SU-DHL-6 (cell line): ENCODE measurements at regions not wholly inside any gene's neighbourhood (a gene's known extent, or its start where the extent isn't known, plus 50 kb on each side); places are given as distances from the start of the nearest gene placed in this dataset.

Experiments
- H2AFZ ChIP-seq: fragments of 200-600 bp; sonication (generic); 2 replicates; pipeline ENCODE4 v1.6.1; 2014; ENCODE audit warnings: low read depth, mild to moderate bottlenecking, moderate library complexity, mixed read lengths, antibody characterized with exemption, low read length; ENCODE audit not compliant: severe bottlenecking
- H3F3A ChIP-seq: fragments of 200-600 bp; shearing (Covaris generic); 2 replicates; pipeline ENCODE4 v1.6.0; 2016; ENCODE audit warnings: antibody characterized with exemption, mild to moderate bottlenecking; ENCODE audit not compliant: insufficient read depth
- H3K27ac ChIP-seq: fragments of 200-600 bp; sonication (generic); 2 replicates; pipeline ENCODE4 v1.5.1; 2016; ENCODE audit warnings: low read depth, mild to moderate bottlenecking, low read length, moderate library complexity, mixed read lengths
- H3K27me3 ChIP-seq: fragments of 200-600 bp; sonication (generic), shearing (Covaris generic); 2 replicates; pipeline ENCODE4 v1.6.0; 2014; ENCODE audit warnings: mild to moderate bottlenecking, low read length
- H3K36me3 ChIP-seq: fragments of 200-600 bp; sonication (generic); 2 replicates; pipeline ENCODE4 v1.6.1; 2014; ENCODE audit warnings: mild to moderate bottlenecking, low read length, mixed read lengths
- H3K4me2 ChIP-seq: fragments of 300-600, 200-600 bp; shearing (Covaris generic), sonication (generic); 2 replicates; pipeline ENCODE4 v1.6.0; 2014; ENCODE audit warnings: low read length, low read depth, mild to moderate bottlenecking; ENCODE audit not compliant: poor library complexity, severe bottlenecking
- H3K4me3 ChIP-seq: fragments of 200-600 bp; sonication (generic); 2 replicates; pipeline ENCODE4 v1.5.1; 2014; ENCODE audit warnings: antibody characterized with exemption, low read length, mild to moderate bottlenecking, mixed read lengths; ENCODE audit not compliant: insufficient read depth, poor library complexity, severe bottlenecking
- H3K79me2 ChIP-seq: fragments of 200-600 bp; sonication (generic); 2 replicates; pipeline ENCODE4 v1.6.1; 2014; ENCODE audit warnings: mild to moderate bottlenecking, low read length, moderate library complexity; ENCODE audit not compliant: insufficient read depth
- H3K9ac ChIP-seq: fragments of 200-600 bp; sonication (generic); 2 replicates; pipeline ENCODE4 v1.7.0; 2014; ENCODE audit warnings: mild to moderate bottlenecking, low read length
- H3K9me2 ChIP-seq: fragments of 200-600 bp; sonication (generic); replicated peaks from 2 replicates; pipeline ENCODE4 v1.6.1; 2014; ENCODE audit warnings: low read length; ENCODE audit not compliant: insufficient read depth
- H3K9me3 ChIP-seq: fragments of 200-600 bp; sonication (generic); 2 replicates; pipeline ENCODE4 v1.6.1; 2014; ENCODE audit warnings: low read length, mixed read lengths; ENCODE audit not compliant: insufficient read depth
- H4K20me1 ChIP-seq: fragments of 200-600 bp; sonication (generic); 2 replicates; pipeline ENCODE4 v1.6.1; 2014; ENCODE audit warnings: low read depth, mild to moderate bottlenecking, antibody characterized with exemption, low read length, moderate library complexity, mixed read lengths
- EZH2phosphoT487 ChIP-seq: fragments of 200-600 bp; sonication (generic), shearing (Covaris generic); conservative IDR thresholded peaks from 2 replicates; pipeline ENCODE4 v1.6.1; 2018; ENCODE audit warnings: mild to moderate bottlenecking, antibody characterized with exemption, low read length, moderate library complexity, mixed read lengths
- TF ChIP-seq, protein P1 (sequence below): fragments of 200-600 bp; sonication (generic); IDR thresholded peaks from one replicate; pipeline ENCODE4 v1.5.1; 2017; ENCODE audit warnings: antibody characterized with exemption, mild to moderate bottlenecking, low read length, moderate library complexity; ENCODE audit not compliant: insufficient read depth, poor library complexity, severe bottlenecking

DNA sequence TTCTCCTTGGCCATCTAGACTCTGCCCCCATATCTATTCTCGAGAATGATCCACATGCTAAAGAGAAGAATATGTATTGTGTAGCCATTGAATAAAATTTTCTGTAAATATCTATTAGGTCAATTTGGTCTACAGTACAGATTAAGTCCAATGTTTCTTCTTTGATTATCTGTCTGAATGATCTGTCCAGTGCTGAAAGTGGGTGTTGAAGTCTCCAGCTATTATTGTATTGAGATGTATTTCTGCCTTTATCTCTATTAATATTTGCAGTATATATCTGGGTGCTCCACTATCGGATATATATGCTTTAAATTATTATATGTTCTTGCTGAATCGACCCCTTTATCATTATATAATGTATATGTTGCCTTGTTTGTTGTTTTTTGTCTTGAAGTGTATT lies 384.9 kb upstream of the ROBO1 start:
- no peak overlapping the region for H3K4me3 ChIP-seq
- TF ChIP-seq EZH2phosphoT487: no peak
- TF ChIP-seq, protein P1, sequence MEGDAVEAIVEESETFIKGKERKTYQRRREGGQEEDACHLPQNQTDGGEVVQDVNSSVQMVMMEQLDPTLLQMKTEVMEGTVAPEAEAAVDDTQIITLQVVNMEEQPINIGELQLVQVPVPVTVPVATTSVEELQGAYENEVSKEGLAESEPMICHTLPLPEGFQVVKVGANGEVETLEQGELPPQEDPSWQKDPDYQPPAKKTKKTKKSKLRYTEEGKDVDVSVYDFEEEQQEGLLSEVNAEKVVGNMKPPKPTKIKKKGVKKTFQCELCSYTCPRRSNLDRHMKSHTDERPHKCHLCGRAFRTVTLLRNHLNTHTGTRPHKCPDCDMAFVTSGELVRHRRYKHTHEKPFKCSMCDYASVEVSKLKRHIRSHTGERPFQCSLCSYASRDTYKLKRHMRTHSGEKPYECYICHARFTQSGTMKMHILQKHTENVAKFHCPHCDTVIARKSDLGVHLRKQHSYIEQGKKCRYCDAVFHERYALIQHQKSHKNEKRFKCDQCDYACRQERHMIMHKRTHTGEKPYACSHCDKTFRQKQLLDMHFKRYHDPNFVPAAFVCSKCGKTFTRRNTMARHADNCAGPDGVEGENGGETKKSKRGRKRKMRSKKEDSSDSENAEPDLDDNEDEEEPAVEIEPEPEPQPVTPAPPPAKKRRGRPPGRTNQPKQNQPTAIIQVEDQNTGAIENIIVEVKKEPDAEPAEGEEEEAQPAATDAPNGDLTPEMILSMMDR: no peak
- no peak overlapping the region for H2AFZ ChIP-seq
- H3K9me2 ChIP-seq: no peaks in the 10 kb centered on the region
- no peaks in the 10 kb centered on the region for H3K27me3 ChIP-seq
- no peak overlapping the region for H3K27ac ChIP-seq
- H3K9ac ChIP-seq: no peak overlapping the region
- no peak overlapping the region for H3K4me2 ChIP-seq
- no peaks in the 10 kb centered on the region for H3K9me3 ChIP-seq
- H3F3A ChIP-seq: no peaks in the 10 kb centered on the region
- no peaks in the 10 kb centered on the region for H3K79me2 ChIP-seq
- H4K20me1 ChIP-seq: no peaks in the 10 kb centered on the region
- H3K36me3 ChIP-seq: no peaks in the 10 kb centered on the region

DNA sequence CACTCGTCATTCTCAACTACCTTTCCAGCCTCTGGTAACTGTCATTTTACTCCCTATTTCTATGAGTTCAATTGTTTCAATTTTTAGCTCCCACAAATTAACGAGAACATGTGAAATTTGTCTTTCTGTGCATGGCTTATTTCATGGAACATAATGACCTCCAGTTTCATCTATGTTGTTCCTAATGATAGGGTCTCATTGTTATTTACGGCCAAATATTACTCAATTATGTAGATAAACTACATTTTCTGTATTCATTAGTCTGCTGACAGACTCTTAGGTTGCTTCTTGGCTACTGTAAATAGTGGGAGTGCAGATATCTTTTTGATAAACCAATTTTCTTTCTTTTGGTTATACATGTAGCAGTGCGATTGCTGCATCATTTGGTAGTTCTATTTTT lies 374.9 kb upstream of the ROBO1 start:
- Histone ChIP-seq H3K79me2 (no peaks in the 10 kb centered on the region), H3K27me3 (no peaks in the 10 kb centered on the region), H3K36me3 (no peaks in the 10 kb centered on the region), H3K4me3 (no peak overlapping the region), H2AFZ (no peak overlapping the region), H3K9ac (no peak overlapping the region), H3K9me3 (no peaks in the 10 kb centered on the region), H3K27ac (no peak overlapping the region), H3F3A (no peaks in the 10 kb centered on the region), H4K20me1 (no peaks in the 10 kb centered on the region), H3K9me2 (no peaks in the 10 kb centered on the region), H3K4me2 (no peak overlapping the region)
- TF ChIP-seq EZH2phosphoT487: no peak
- TF ChIP-seq, protein P1: no peak

DNA sequence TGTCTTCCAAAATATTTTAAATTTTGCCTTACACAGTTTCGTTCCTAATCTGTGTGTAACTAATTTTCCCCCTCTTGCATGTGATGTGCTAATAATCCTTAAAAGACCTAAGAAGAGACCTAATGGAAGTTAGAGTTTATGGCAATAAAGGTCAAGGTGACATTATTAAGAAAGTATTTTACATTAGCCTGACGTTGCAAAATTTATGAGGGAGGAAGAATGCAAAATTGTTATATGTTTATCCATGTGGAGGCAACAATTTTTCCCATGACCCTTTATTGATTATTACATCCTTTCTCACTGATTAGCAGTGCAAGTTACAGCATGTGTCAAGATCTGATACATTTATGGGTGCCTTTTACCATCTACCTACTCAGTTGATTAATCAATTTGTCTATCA lies 373.8 kb upstream of the ROBO1 start:
- no peak overlapping the region for H3K27ac ChIP-seq
- TF ChIP-seq, protein P1: no peak
- no peak for TF ChIP-seq EZH2phosphoT487
- H3K9me2 ChIP-seq: no peaks in the 10 kb centered on the region
- no peaks in the 10 kb centered on the region for H3K9me3 ChIP-seq
- H3K79me2 ChIP-seq: no peaks in the 10 kb centered on the region
- no peak overlapping the region for H3K4me3 ChIP-seq
- H3K27me3 ChIP-seq: no peaks in the 10 kb centered on the region
- H3F3A ChIP-seq: no peaks in the 10 kb centered on the region
- H3K36me3 ChIP-seq: no peaks in the 10 kb centered on the region
- H4K20me1 ChIP-seq: no peaks in the 10 kb centered on the region
- H2AFZ ChIP-seq: no peak overlapping the region
- no peak overlapping the region for H3K9ac ChIP-seq
- H3K4me2 ChIP-seq: no peak overlapping the region

DNA sequence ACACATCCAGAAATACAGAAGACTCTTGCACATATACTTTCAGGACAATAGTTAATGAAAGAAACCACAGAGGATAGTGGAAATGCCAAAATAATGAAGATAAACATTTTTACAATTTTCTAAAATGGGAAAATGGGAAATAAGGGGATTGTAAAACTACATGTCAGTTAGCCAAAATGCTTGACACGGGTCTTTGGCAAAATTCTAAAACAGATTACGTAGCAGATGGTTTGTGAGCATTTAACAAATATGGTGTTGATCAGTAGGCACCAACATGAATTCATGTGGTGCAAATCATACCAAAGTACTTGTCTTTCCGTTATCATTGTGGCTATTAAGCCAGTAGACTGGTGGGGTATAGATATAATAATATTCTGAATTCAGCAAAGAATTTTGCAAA lies 348.5 kb upstream of the ROBO1 start:
- Histone ChIP-seq H3K27me3 (no peaks in the 10 kb centered on the region), H3K4me3 (no peak overlapping the region), H3K9ac (no peak overlapping the region), H3F3A (no peaks in the 10 kb centered on the region), H4K20me1 (no peaks in the 10 kb centered on the region), H3K79me2 (no peaks in the 10 kb centered on the region), H3K4me2 (no peak overlapping the region), H3K27ac (no peak overlapping the region), H3K36me3 (no peaks in the 10 kb centered on the region), H3K9me2 (no peaks in the 10 kb centered on the region), H3K9me3 (no peaks in the 10 kb centered on the region), H2AFZ (no peak overlapping the region)
- TF ChIP-seq EZH2phosphoT487: no peak
